ENCODE measurements at regions not wholly inside any gene's neighbourhood (a gene's known extent, or its start where the extent isn't known, plus 50 kb on each side); places are given as distances from the start of the nearest gene placed in this dataset.
"Not testable (repeated sequence)": the region's sequence is repeated elsewhere in the genome, so short reads cannot be mapped to it uniquely, and the experiment has no call there.

- no peaks in the 10 kb centered on the region for H3K27me3 ChIP-seq
- H3K27ac ChIP-seq: no peak overlapping the region
- intact Hi-C loops (cut with DNase I): no loop called here
- no peak for TF ChIP-seq CTCF (IDR thresholded peaks at IDR 0.05)
- no peak for TF ChIP-seq POLR2AphosphoS5 (IDR thresholded peaks at IDR 0.05; ENCODE audit: insufficient read depth in 1 of 2, low read depth in 1 of 2)
- TF ChIP-seq POLR2A (IDR thresholded peaks at IDR 0.05): no peak
- H3K9me3 ChIP-seq: no peaks in the 10 kb centered on the region
- H3K36me3 ChIP-seq: no peaks in the 10 kb centered on the region
- DNase-seq (ENCODE audit: extremely low spot score in 2 of 2): no peak
- H3K4me1 ChIP-seq: no peaks in the 10 kb centered on the region
- H3K4me3 ChIP-seq: no peak overlapping the region
These were observed 386.9 kb upstream of the PROX1 start for GRCh38 chr1:213600879-213601278.

GRCh38 chr1:213601705-213602104 is 386.1 kb upstream of the PROX1 start:
- H3K4me3 ChIP-seq; H3K36me3 ChIP-seq; intact Hi-C loops (cut with DNase I); DNase-seq (ENCODE audit: extremely low spot score in 2 of 2); H3K4me1 ChIP-seq; H3K27ac ChIP-seq; H3K27me3 ChIP-seq; H3K9me3 ChIP-seq: not testable (repeated sequence)

- intact Hi-C loops (cut with DNase I): no loop called here
- H3K36me3 ChIP-seq: no peaks in the 10 kb centered on the region
- DNase-seq (ENCODE audit: extremely low spot score in 2 of 2): no peak
These were observed 384.8 kb upstream of the PROX1 start for GRCh38 chr1:213602796-213603486.

GRCh38 chr1:213604477-213604876 is 383.3 kb upstream of the PROX1 start:
- Histone ChIP-seq H3K27ac (no peak overlapping the region), H3K4me1 (no peaks in the 10 kb centered on the region), H3K9me3 (no peaks in the 10 kb centered on the region), H3K27me3 (no peaks in the 10 kb centered on the region), H3K36me3 (no peaks in the 10 kb centered on the region), H3K4me3 (no peak overlapping the region)
- intact Hi-C loops (cut with DNase I): no loop called here
- TF ChIP-seq CTCF (IDR thresholded peaks at IDR 0.05) (no peak), POLR2AphosphoS5 (IDR thresholded peaks at IDR 0.05; ENCODE audit: insufficient read depth in 1 of 2, low read depth in 1 of 2) (no peak)
- DNase-seq (ENCODE audit: extremely low spot score in 2 of 2): no peak

More at GRCh38 chr1:213602796-213603486, 384.8 kb upstream of the PROX1 start:
- no peak overlapping the region for H3K27ac ChIP-seq
- no peaks in the 10 kb centered on the region for H3K9me3 ChIP-seq
- H3K4me3 ChIP-seq: no peak overlapping the region
- H3K4me1 ChIP-seq: no peaks in the 10 kb centered on the region
- H3K27me3 ChIP-seq: no peaks in the 10 kb centered on the region
- TF ChIP-seq POLR2AphosphoS5 (IDR thresholded peaks at IDR 0.05; ENCODE audit: insufficient read depth in 1 of 2, low read depth in 1 of 2) (no peak), CTCF (IDR thresholded peaks at IDR 0.05) (no peak)

- Histone ChIP-seq H3K9me3 (no peaks in the 10 kb centered on the region), H3K4me1 (no peaks in the 10 kb centered on the region), H3K4me3 (no peak overlapping the region), H3K27me3 (no peaks in the 10 kb centered on the region), H3K36me3 (no peaks in the 10 kb centered on the region), H3K27ac (no peak overlapping the region)
- intact Hi-C loops (cut with DNase I): no loop called here
- DNase-seq (ENCODE audit: extremely low spot score in 2 of 2): no peak
- TF ChIP-seq POLR2A (IDR thresholded peaks at IDR 0.05) (no peak), POLR2AphosphoS5 (IDR thresholded peaks at IDR 0.05; ENCODE audit: insufficient read depth in 1 of 2, low read depth in 1 of 2) (no peak), CTCF (IDR thresholded peaks at IDR 0.05) (no peak)
These were observed 382.0 kb upstream of the PROX1 start for GRCh38 chr1:213605732-213606131.
